Stimulated activated naive CD8-positive, alpha-beta T cell treated with anti-CD3 and anti-CD28 coated beads, Interleukin-15, amount 100 ng/mL, for 72 hours (primary cell): ENCODE measurements at regions not wholly inside any gene's neighbourhood (a gene's known extent, or its start where the extent isn't known, plus 50 kb on each side); places are given as distances from the start of the nearest gene placed in this dataset.

ENCODE experiments used
- ATAC-seq: fragments of 150-1000 bp; cut with Tn5 transposase; 2 replicates; pipeline ENCODE4 v1.10.0; 2021; ENCODE audit warnings: mild to moderate bottlenecking, moderate library complexity
- DNase-seq, 2 donors: peaks; one replicate each; pipeline ENCODE4 v3.0.0; 2021 to 2022
- H3K27ac Mint-ChIP-seq, 2 donors: one replicate each; pipeline ENCODE4 v1.8.0; 2022; ENCODE audit warnings: mild to moderate bottlenecking in 2 of 2, mixed read lengths in 2 of 2, moderate library complexity in 2 of 2
- H3K27me3 Mint-ChIP-seq: one replicate; pipeline ENCODE4 v1.8.0; 2022; ENCODE audit warnings: mixed read lengths
- H3K4me1 Mint-ChIP-seq: one replicate; pipeline ENCODE4 v1.8.0; 2022; ENCODE audit warnings: mild to moderate bottlenecking, mixed read lengths
- H3K4me3 Mint-ChIP-seq, 2 donors: one replicate each; pipeline ENCODE4 v1.8.0; 2022; ENCODE audit warnings: mild to moderate bottlenecking in 2 of 2, mixed read lengths in 2 of 2, moderate library complexity in 1 of 2
- H3K9me3 Mint-ChIP-seq, 2 donors: one replicate each; pipeline ENCODE4 v1.8.0; 2022; ENCODE audit warnings: mixed read lengths in 2 of 2

- Mint-ChIP-seq H3K9me3 (peaks cover 0 to 6% of the 10 kb centered on the region in 2 donors), H3K27me3 (peaks cover 8% of the 10 kb centered on the region), H3K27ac (no peak overlapping the region), H3K4me3 (no peak overlapping the region), H3K4me1 (no peaks in the 10 kb centered on the region)
- no peak for DNase-seq
- no peak for ATAC-seq
Measured at GRCh38 chr12:115648463-115648862, 629.0 kb downstream of the MED13L start.

- Mint-ChIP-seq H3K9me3 (peaks cover 0 to 6% of the 10 kb centered on the region in 2 donors), H3K4me3 (no peak overlapping the region)
Measured at GRCh38 chr12:115646210-115646609, 631.3 kb downstream of the MED13L start.

GRCh38 chr12:115640929-115641328 lies 636.6 kb downstream of the MED13L start:
- H3K27me3 Mint-ChIP-seq = no peaks in the 10 kb centered on the region
- DNase-seq = no peak
- no peak overlapping the region for H3K27ac Mint-ChIP-seq
- no peaks in the 10 kb centered on the region for H3K9me3 Mint-ChIP-seq
- H3K4me3 Mint-ChIP-seq = no peak overlapping the region
- no peaks in the 10 kb centered on the region for H3K4me1 Mint-ChIP-seq
- ATAC-seq = no peak

More at GRCh38 chr12:115646210-115646609, 631.3 kb downstream of the MED13L start:
- ATAC-seq (no peak), DNase-seq (no peak)
- Mint-ChIP-seq H3K27me3 (peaks cover 8% of the 10 kb centered on the region), H3K27ac (no peak overlapping the region), H3K4me1 (no peaks in the 10 kb centered on the region)

GRCh38 chr12:115639648-115640012 lies 637.9 kb downstream of the MED13L start:
- ATAC-seq = no peak
- Mint-ChIP-seq H3K4me1 (no peaks in the 10 kb centered on the region), H3K27me3 (no peaks in the 10 kb centered on the region), H3K9me3 (no peaks in the 10 kb centered on the region), H3K4me3 (no peak overlapping the region), H3K27ac (no peak overlapping the region)
- no peak for DNase-seq

- ATAC-seq = no peak
- H3K4me3 Mint-ChIP-seq = no peak overlapping the region
- H3K27me3 Mint-ChIP-seq = no peaks in the 10 kb centered on the region
- no peak overlapping the region for H3K27ac Mint-ChIP-seq
- no peaks in the 10 kb centered on the region for H3K4me1 Mint-ChIP-seq
- no peaks in the 10 kb centered on the region for H3K9me3 Mint-ChIP-seq
- DNase-seq = no peak
Measured at GRCh38 chr12:115638733-115639647, 638.5 kb downstream of the MED13L start.

GRCh38 chr12:115636546-115636945 lies 640.9 kb downstream of the MED13L start:
- no peaks in the 10 kb centered on the region for H3K27me3 Mint-ChIP-seq
- DNase-seq (no peak), ATAC-seq (no peak)
- H3K9me3 Mint-ChIP-seq = no peaks in the 10 kb centered on the region
- H3K27ac Mint-ChIP-seq = no peak overlapping the region
- H3K4me3 Mint-ChIP-seq = no peak overlapping the region
- no peaks in the 10 kb centered on the region for H3K4me1 Mint-ChIP-seq

- Mint-ChIP-seq H3K4me1 (no peaks in the 10 kb centered on the region), H3K27ac (no peak overlapping the region), H3K4me3 (no peak overlapping the region), H3K9me3 (no peaks in the 10 kb centered on the region), H3K27me3 (no peaks in the 10 kb centered on the region)
- DNase-seq = no peak
- ATAC-seq = no peak
Measured at GRCh38 chr12:115632308-115632707, 645.2 kb downstream of the MED13L start.

GRCh38 chr12:115630136-115630535 lies 647.4 kb downstream of the MED13L start:
- ATAC-seq (no peak), DNase-seq (no peak)

GRCh38 chr12:115626210-115626609 lies 651.3 kb downstream of the MED13L start:
- peaks cover 8% of the 10 kb centered on the region for H3K27me3 Mint-ChIP-seq
- ATAC-seq = no peak
- H3K4me3 Mint-ChIP-seq = no peak overlapping the region
- H3K27ac Mint-ChIP-seq = no peak overlapping the region
- no peaks in the 10 kb centered on the region for H3K4me1 Mint-ChIP-seq
- DNase-seq = no peak
- H3K9me3 Mint-ChIP-seq = no peaks in the 10 kb centered on the region

More at GRCh38 chr12:115630136-115630535, 647.4 kb downstream of the MED13L start:
- H3K27ac Mint-ChIP-seq = no peak overlapping the region
- H3K4me3 Mint-ChIP-seq = no peak overlapping the region
- no peaks in the 10 kb centered on the region for H3K9me3 Mint-ChIP-seq
- H3K27me3 Mint-ChIP-seq = no peaks in the 10 kb centered on the region
- H3K4me1 Mint-ChIP-seq = no peaks in the 10 kb centered on the region

- H3K27ac Mint-ChIP-seq = no peak overlapping the region
- no peaks in the 10 kb centered on the region for H3K4me1 Mint-ChIP-seq
- ATAC-seq (no peak), DNase-seq (no peak)
- H3K9me3 Mint-ChIP-seq = no peaks in the 10 kb centered on the region
- no peak overlapping the region for H3K4me3 Mint-ChIP-seq
- peaks cover 17% of the 10 kb centered on the region for H3K27me3 Mint-ChIP-seq
Measured at GRCh38 chr12:115623764-115624334, 653.6 kb downstream of the MED13L start.

- ATAC-seq (no peak), DNase-seq (no peak)
- Mint-ChIP-seq H3K27me3 (peaks cover 17% of the 10 kb centered on the region), H3K9me3 (peaks cover 0 to 4% of the 10 kb centered on the region in 2 donors), H3K27ac (no peak overlapping the region), H3K4me3 (no peak overlapping the region), H3K4me1 (no peaks in the 10 kb centered on the region)
Measured at GRCh38 chr12:115623275-115623674, 654.2 kb downstream of the MED13L start.

- Mint-ChIP-seq H3K27me3 (peaks cover 17% of the 10 kb centered on the region), H3K9me3 (peaks cover 0 to 23% of the 10 kb centered on the region in 2 donors), H3K4me1 (no peaks in the 10 kb centered on the region), H3K27ac (no peak overlapping the region), H3K4me3 (no peak overlapping the region)
- DNase-seq (no peak), ATAC-seq (no peak)
Measured at GRCh38 chr12:115620816-115621215, 656.7 kb downstream of the MED13L start.

- Mint-ChIP-seq H3K27me3 (peaks cover 17% of the 10 kb centered on the region), H3K9me3 (peaks cover 0 to 23% of the 10 kb centered on the region in 2 donors), H3K4me1 (no peaks in the 10 kb centered on the region), H3K4me3 (no peak overlapping the region), H3K27ac (no peak overlapping the region)
- DNase-seq (no peak), ATAC-seq (no peak)
Measured at GRCh38 chr12:115619889-115620288, 657.6 kb downstream of the MED13L start.

- DNase-seq (no peak), ATAC-seq (no peak)
- no peak overlapping the region for H3K27ac Mint-ChIP-seq
- peaks cover 16% of the 10 kb centered on the region for H3K27me3 Mint-ChIP-seq
- no peaks in the 10 kb centered on the region for H3K4me1 Mint-ChIP-seq
- H3K9me3 Mint-ChIP-seq = peaks cover 0 to 23% of the 10 kb centered on the region in 2 donors
- H3K4me3 Mint-ChIP-seq = no peak overlapping the region
Measured at GRCh38 chr12:115619061-115619460, 658.4 kb downstream of the MED13L start.

- no peak for ATAC-seq
- no peak for DNase-seq
- H3K4me1 Mint-ChIP-seq = no peaks in the 10 kb centered on the region
- no peak overlapping the region for H3K27ac Mint-ChIP-seq
- H3K4me3 Mint-ChIP-seq = no peak overlapping the region
- peaks cover 0 to 23% of the 10 kb centered on the region in 2 donors for H3K9me3 Mint-ChIP-seq
- peaks cover 9% of the 10 kb centered on the region for H3K27me3 Mint-ChIP-seq
Measured at GRCh38 chr12:115618105-115618504, 659.4 kb downstream of the MED13L start.

- Mint-ChIP-seq H3K27me3 (peaks cover 9% of the 10 kb centered on the region), H3K27ac (peak overlapping the region in 1 of 2 donors; percentile 5), H3K4me3 (no peak overlapping the region), H3K4me1 (no peaks in the 10 kb centered on the region), H3K9me3 (peaks cover 0 to 23% of the 10 kb centered on the region in 2 donors)
- no peak for ATAC-seq
- DNase-seq = no peak
Measured at GRCh38 chr12:115617391-115617790, 660.1 kb downstream of the MED13L start.
